GM18951 (cell line): ENCODE measurements at regions not wholly inside any gene's neighbourhood (a gene's known extent, or its start where the extent isn't known, plus 50 kb on each side); places are given as distances from the start of the nearest gene placed in this dataset.

Source experiments
- POLR2A ChIP-seq: IDR thresholded peaks from 4 replicates; pipeline ENCODE4 v1.6.1; 2011; ENCODE audit warnings: mild to moderate bottlenecking; ENCODE audit not compliant: insufficient read length, insufficient read depth; ENCODE audit errors: extremely low read depth
- in situ Hi-C: fragments of 300-500 bp; cut with MboI; formaldehyde crosslinking; loops from one replicate; pipeline ENCODE4 v1.12.0; 2022; ENCODE audit warnings: low sequenced_read_pairs, mixed read lengths, inconsistent platforms; ENCODE audit not compliant: unreplicated experiment

GRCh38 chr21:35748678-35749314 lies 311.5 kb downstream of the SETD4 start:
- TF ChIP-seq POLR2A: no peak
- in situ Hi-C loops: no loop called here

GRCh38 chr21:35743571-35743970 lies 316.8 kb downstream of the SETD4 start:
- in situ Hi-C loops: no loop called here
- TF ChIP-seq POLR2A: no peak

DNA sequence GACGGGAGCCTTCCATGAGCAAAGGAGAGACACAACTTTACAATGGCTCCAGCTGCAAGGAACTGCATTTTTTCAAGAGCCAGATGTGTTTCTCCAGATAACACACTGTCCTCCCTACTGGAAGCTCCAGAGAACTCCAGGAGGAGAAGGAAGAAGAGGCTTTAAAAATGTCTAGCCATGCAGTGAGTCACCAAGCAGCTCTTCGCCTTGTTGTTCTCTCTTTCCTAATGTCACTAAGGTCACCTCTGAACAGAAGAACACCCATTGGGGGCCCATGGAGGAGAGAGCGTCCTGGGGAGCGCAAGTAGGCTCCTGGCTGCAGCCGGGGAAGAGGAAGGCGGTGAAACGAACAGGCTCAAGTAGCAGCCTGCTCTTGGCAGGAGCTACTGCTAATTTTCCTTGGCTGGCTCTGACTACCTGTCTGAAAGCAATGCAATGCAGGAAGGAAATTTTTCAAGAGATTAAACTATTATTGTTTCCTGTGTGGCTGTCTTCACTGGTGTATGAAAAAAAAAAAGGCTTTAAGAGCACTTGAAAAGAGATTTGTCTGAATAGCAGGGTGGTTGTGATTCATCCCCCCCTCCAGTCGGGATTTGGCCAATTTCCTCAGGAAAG lies 321.9 kb downstream of the SETD4 start:
- no peak for TF ChIP-seq POLR2A
- in situ Hi-C loops: no loop called here

DNA sequence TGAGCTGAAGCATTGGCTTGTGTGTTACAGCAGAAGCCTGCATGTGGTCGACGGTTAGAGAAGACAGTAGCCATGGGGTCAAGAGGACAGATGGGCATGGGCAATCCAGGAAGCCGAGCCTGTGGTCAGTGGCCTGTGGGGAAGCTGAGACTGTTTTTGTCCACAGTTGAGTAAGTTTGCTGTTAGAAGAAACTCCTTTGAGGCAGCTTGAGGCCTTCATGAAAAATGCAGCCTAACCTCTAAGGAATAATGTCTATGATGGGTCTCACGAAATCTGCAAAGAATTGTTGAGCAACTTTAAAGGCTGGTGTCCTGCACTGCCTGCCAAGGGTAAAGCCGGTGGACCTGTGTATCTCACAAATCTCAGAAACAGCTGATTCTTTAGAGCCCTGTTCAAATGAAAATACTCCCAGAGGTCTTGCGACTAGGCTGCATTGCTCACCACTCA lies 322.4 kb downstream of the SETD4 start:
- TF ChIP-seq POLR2A: no peak
- in situ Hi-C loops: no loop called here

DNA sequence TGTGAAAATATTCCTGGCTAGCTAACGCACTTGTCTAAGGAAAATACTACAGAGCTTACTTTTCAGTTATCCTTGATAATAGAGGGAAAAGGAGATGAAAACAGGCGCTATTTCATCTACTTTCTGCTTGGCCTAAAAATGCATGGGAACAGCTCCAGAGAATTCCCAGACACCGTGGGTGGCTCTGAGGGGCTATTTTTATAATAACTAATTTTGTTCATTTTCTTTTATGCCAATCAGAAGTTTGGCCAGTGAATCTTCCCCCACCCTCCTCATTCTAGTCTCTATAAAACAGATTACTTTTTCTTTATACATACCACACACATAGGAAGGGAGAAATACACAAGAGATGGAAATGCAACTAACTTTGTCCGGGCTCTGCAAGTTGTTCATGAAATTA lies 322.9 kb downstream of the SETD4 start:
- in situ Hi-C loops: no loop called here
- TF ChIP-seq POLR2A: no peak

DNA sequence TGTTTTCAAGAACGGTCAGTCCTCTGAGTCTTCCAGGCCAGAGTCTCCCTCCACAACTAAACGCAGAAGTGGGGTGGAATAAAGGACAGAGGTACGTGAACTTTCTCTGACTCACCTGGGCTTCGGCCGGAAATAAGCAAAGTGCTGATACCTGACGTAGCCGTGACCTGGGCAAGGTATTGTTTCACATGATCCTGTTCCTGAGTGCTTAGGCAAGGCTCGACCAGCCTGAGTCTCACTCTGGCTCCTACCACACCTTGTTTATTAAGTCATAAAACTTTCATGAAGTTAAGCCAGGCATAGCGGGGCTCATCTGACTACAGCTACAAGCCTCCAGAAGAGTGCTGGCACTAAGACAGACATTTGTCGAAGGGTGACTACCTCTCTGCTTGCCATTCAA lies 327.5 kb downstream of the SETD4 start:
- in situ Hi-C loops: no loop called here
- no peak for TF ChIP-seq POLR2A

DNA sequence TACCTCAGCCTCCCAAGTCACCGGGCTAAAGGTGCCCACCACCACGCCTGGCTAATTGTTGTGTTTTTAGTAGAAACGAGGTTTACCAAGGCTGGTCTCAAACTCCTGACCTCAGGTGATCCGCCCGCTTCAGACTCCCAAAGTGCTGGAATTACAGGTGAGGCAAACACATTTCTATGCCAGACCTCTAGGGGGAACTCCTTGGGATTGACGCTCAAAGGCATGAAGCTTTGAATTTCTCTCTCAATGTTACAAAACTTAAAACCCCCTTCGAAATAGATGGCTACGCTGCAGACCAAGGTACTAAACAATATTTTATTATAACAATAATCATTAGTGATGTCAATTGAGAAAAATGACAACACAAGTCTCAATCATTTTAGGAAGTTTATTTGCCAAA lies 330.0 kb downstream of the SETD4 start:
- in situ Hi-C loops: no loop called here

DNA sequence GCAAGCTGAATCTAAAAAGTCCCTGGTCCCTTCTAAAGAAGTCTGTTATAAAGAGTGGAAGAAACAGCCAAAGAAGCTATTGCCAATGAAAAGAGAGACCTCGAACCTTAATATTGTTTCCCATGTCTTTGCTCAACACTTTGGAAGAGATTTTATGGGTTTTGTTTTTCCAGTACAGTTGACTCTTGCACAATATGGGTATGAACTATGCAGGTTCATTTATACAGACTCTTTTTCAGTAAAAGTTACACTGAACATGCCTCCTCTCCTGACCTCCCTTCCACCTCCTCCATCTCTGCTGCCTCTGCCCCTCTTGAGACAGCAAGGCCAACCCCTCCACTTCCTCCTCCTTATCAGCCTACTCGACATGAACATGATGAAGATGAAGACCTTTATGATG lies 332.5 kb downstream of the SETD4 start:
- no peak for TF ChIP-seq POLR2A
- in situ Hi-C loops: no loop called here

More for the DNA sequence above, 330.0 kb downstream of the SETD4 start:
- no peak for TF ChIP-seq POLR2A

DNA sequence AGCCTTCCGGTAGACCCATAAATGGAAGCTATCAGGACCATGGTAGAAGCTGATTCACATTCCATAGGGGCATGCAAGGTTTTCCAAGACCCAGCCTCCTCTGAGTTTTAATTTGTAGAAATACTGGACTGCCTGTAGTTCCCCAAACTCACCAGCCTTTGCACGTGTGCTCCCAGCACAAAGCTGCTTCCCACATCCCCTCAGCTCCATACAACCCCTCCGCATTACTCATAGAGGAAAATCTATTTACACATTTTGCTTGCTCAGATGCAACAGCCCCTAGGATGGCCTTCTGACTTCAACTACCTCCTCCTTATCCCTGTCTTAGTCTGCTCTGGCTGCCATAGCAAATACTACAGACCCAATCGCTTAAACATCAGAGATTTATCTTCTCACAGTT lies 336.2 kb downstream of the SETD4 start:
- TF ChIP-seq POLR2A: no peak
- in situ Hi-C loops: no loop called here

DNA sequence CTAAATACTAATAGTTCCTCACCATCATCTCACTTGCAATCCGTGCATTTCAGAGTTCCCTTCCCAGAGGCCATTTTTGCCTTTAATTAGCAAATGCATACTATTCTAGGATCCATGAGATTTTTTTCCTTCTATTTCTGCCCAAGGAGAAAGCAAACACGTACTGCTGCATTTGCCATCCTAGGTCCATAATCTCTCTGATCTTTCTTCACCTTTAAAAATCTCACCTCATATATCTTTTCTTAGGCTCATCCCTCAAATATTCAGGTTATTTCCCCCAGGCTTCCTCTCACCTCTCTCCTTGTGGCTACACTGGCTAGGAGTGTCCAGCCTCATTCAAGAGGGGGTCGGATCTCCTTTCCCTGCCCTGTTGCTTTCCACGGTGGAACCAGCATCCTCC lies 338.6 kb downstream of the SETD4 start:
- no peak for TF ChIP-seq POLR2A
- in situ Hi-C loops: no loop called here

GRCh38 chr21:35720208-35720731 lies 340.1 kb downstream of the SETD4 start:
- in situ Hi-C loops: no loop called here
- TF ChIP-seq POLR2A: no peak

- TF ChIP-seq POLR2A: no peak
- in situ Hi-C loops: no loop called here
Observed at GRCh38 chr21:35719080-35719479, 341.2 kb downstream of the SETD4 start.

DNA sequence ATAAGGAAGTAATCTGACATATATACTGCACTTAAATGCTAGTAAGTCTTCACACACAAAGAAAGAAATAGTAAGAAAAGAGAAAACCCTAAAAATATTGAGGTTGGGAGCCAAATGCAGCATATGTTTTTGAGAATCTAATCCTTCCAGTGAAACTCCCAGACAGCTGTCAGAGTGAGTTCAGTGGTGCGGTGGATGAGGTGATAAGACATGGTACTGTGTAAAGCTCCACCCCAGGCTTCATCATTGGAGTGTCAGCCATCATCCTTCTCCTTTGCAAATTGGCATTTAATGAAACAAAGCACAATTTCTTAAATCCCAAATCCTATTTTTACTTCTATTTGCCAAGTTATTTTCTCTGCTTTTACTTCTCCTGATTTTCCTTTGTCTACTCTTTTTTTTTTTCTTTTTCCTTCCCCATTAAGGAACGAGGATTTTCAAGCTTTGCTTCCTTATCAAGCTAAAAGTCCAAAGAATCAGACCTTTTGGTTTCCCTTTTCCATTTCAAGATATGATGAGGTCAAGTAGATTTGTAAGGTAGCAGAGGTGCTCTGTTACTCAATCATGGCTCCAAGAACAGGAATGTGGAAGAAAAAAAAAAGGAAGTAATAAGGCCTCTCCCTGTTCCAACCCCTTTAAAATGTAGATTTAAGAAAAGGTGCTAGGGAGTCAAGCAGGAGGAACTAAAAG lies 343.3 kb downstream of the SETD4 start:
- in situ Hi-C loops: no loop called here
- no peak for TF ChIP-seq POLR2A

DNA sequence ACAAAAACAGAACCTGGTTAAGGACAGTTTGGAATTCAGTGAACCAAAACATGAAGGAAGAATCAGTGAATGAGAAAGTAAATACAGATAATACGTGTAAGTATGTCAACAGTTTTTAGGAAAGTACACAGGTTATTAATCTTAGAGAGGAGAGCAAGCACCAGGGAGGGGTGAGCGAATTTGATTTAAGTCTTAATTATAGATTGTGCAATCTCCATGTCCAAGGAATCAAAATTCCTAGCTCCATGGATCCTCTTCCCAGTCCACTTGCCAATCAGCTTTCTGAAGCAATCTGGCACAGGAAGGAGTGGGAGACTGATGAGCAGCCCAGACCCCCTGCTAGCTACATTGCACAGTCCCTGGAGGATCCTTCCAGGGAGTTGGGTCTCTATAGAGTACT lies 346.4 kb downstream of the SETD4 start:
- in situ Hi-C loops: no loop called here
- no peak for TF ChIP-seq POLR2A
